MM.1S (cell line): ENCODE measurements at regions not wholly inside any gene's neighbourhood (a gene's known extent, or its start where the extent isn't known, plus 50 kb on each side); places are given as distances from the start of the nearest gene placed in this dataset.

Experiments used
- CTCF ChIP-seq: fragments of 300-600 bp; sonication (generic); IDR thresholded peaks from 2 replicates; pipeline ENCODE4 v1.5.1; 2016; ENCODE audit warnings: antibody characterized with exemption, low read length, mixed read lengths
- EZH2 ChIP-seq: fragments of 300-600 bp; sonication (generic); optimal IDR thresholded peaks from 2 replicates; pipeline ENCODE3; 2017; ENCODE audit warnings: low read depth, mild to moderate bottlenecking, antibody characterized with exemption, low read length, mixed read lengths

- no peak for TF ChIP-seq CTCF
- TF ChIP-seq EZH2, result no peak
Observed at GRCh38 chr9:107760469-107761242, 271.1 kb upstream of the KLF4 start.
